RCC 7860 (cell line): ENCODE measurements at regions not wholly inside any gene's neighbourhood (a gene's known extent, or its start where the extent isn't known, plus 50 kb on each side); places are given as distances from the start of the nearest gene placed in this dataset.

ENCODE experiments used
- DNase-seq: peaks from one replicate; pipeline ENCODE4 v3.0.0-alpha.2; 2015; ENCODE audit warnings: low spot score
- FAIRE-seq: peaks from 2 replicates; lab custom pipeline; 2012; peaks lifted over from hg19 to GRCh38; lab: Jason Lieb, UNC

DNA sequence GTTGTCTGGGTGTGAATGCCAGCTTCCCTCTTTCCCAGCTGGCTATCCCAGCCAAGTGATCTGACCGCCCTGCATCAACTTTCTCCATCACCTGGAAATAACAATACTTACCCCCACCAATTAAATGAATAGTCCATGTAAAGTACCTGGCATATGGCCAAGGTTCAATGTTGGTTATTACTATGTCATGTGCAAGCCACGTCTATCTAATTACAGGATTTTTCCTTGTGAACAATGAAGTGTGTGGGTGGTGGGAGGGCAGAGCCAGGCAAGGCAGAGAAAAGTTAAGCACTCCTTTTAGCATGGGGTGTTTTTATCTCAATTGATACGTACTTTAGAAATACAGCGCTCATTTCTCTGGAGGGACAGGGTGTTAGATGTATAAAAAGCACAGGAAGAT is 121.1 kb downstream of the NHLRC3 start:
- DNase-seq (no peak), FAIRE-seq (no peak)

DNA sequence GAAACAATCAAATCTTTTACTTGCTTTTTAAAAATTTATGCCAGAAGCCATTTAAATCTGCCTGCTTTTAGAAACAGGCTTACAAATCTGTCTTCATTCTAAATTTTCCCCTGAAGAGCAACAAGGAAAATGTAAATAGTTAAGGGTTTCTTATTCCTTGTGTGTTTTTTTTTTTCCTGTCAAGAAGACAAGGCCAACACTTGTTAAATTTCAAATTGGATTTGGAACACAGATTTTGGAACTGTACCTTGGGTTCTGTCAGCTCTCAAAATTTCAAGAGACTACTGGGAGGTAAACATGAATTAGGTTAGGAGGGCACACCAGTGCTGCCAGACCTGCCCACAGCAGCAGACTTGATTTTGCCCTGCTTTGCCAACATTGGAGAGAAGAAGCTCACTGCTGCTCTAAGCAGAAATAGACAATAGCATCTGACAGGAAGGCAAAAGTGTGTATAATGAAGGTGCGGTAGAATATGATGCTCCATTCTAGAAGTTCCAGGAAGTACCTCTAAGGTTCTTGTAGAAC is 121.7 kb downstream of the NHLRC3 start:
- no peak for DNase-seq
- FAIRE-seq = no peak

DNA sequence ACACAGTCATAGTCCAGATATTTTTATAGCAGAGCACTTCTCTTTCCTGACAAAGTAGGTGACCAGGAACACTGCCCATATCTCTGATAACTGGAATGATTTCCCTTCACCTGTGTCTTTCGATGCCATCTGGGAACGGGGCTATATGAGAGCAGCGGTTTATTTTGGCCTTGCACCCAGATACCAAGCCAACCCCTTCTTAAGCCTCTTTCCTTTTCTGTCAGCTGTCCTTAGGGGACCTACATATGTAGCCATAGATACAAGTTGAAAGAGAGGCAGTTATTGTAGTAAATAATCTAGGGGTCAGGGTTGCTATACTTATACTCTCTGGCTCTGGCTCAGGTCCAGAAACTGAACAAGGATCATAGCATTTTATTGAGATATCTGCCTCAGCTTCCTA is 128.8 kb downstream of the NHLRC3 start:
- no peak for DNase-seq
- no peak for FAIRE-seq

DNA sequence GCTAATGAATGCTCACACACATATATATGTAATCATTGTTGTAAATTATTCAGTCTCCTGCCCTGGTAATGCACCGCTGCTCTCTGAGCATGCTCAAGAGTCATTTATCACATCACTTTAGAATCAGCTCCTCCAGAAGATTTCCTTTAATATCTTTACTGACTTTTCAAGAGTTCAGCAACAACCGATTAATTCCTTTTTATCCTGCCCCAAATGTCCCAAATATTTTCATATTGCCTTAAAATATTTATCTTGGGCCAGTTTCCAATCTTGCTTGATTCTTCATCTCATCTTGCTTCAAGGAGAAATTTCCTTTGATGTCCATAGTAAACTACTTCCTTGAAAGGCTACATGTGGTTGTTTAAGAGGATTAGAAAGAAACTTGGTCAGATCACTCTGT is 132.5 kb downstream of the NHLRC3 start:
- DNase-seq (no peak), FAIRE-seq (no peak)

DNA sequence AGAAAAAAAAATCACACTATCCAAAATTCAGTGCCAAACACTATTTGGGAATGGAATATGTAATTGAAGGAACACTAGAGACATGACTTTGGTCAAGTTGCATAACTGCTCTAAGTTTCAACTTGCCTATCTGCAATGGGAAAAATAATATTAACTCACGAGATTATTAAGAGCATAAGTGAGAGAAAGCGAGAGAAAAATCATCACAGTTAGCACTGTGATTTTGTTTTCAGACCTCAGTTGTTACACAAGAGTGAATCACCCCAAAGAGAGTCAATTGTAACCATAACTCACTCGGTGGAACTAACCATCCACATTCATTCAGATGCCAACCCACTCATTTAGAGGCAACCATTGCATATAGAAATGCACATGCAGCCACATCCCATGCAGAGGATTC is 147.1 kb downstream of the NHLRC3 start:
- FAIRE-seq = no peak
- no peak for DNase-seq

DNA sequence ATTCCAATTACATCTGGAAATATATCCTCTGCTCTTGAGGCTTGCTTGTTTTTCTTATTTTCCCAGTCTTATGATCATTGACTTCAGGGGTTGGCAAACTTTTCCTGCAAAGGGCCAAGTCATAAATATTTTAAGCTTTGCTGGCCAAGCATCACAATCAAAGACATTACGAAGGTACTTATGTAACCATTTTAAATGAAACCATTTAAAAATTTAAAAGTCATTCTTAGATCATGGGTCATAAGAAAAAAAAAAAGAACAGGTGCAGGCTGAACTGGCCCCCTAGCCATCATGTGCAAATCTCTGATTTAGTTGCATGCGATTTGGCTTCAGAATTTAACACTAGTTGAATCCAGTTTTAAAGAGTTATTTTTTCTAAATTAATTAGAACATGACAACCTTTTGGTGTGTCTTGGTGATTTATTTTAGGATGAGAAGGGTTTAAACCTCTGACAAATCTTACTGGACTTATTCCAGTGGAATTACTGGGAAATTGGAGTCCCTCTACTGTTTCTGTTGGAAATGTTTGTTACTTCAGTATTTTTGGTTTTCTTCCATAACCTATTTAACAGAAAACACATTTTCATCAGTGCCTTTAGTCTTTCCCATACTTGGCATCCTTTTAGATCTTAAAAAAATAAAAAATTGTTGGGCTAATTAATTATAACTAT is 148.1 kb downstream of the NHLRC3 start:
- DNase-seq (no peak), FAIRE-seq (no peak)

DNA sequence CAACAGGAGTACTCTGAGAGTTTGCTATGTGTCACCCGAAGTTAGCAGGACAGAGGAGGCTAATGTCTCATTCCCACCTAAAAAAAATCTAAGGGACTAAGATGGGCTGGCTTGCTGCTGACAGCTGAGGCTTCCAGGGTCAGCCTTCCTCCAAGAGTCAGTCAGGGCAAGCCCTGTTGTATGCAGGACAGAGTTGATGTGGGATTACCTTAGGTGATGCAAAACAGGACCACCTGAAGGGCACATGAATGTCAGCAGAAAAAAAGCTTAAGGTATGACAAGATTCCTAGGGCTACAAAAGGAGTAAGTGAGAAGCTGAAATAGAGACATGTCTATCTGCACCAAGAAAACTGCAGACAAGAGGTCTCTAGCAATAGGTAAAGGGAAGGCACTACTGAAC is 151.5 kb downstream of the NHLRC3 start:
- no peak for DNase-seq
- FAIRE-seq = no peak

DNA sequence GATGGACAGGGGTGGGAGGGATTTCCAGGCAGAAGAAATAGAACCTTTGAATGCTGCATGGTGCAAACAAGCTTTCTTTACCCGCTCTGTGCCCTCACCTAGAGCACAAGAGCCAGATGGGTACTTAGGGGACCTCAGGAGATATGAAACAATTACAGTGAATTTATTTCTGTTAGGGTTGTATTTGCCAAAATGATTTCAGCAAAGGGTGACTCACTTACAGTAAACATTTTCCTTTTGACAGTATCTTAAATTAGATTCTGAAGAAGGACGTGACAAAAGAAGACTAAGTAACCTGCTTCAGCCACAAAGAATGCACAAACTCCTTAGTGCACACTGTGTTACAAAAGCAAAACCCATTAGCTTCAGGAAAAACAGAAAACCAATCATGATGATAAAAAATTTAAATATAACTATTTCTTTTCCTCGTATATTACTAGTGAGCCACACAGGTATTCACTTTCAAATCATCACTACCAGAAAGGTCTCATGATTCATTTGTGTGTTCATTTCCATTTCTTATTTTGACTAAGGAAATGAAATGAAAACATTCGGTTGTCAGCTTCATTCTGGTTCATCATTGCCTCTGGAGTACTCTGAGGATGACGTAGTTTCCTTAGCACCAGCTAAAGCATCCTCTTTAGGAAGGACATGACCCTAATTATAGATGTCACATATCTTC is 158.8 kb downstream of the NHLRC3 start:
- FAIRE-seq (no peak), DNase-seq (no peak)

DNA sequence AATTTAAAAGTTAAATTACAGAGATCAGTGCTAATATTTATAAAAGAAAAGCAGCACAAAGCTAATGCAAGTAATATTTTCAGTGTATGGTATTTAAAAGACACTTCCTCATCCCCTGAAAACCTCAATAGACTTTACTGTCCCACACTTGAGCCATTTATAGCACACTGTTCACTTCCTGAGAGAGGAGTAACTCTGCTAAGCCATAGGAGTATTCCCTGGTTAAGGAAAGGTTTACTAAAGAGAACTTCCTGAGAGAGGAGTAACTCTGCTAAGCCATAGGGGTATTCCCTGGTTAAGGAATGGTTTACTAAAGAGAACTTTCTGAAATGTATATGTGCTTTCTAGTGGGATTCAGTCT is 159.4 kb downstream of the NHLRC3 start:
- FAIRE-seq (no peak), DNase-seq (no peak)

DNA sequence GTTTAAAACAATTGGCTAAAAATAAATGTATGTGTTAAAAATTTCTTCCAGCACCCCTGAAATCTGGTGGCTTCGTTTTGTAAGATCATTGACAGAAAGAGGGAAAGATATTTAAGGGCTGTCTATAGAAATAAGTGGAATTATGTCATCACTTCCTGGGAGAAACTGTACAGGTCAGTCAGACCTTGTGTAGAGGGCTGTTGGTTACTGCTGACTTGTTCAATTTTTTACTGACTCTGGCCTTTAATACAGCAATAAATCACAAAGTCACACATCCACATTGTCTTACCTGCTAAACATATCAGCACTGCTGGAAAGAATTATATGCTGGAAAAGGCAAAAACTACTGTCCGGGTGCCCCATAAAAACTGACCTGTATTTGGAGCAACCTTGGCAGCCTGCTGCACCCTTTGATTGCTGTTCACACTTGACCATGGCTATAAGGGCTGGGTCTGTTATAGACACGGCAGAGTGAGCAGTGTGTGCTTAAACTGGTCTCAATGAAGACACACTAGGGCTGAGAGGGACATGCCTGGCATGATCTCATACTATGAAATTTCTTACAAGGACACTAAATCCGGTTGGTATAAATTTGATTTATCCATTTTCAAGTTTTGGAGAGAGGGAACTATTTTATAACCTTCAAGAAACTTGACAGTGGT is 162.1 kb downstream of the NHLRC3 start:
- FAIRE-seq (no peak), DNase-seq (no peak)

DNA sequence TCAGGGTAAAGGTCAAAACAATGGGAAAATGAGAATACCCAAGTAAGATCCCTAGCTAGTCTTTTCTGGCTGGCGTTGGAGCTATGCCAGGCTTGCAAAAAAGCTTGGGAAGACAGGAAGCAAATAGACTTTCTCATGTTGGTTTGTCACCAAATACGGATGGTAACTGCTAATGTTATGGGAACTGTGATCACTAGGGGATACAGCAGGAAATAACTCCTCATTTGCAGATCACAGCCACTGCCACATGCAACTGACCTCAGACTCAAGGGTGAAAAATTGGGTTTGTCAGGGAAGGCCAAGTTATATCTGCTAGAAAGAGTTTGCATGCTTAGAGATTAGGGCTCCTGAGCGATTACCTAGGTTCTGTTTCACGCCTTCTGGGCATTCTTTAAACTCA is 162.9 kb downstream of the NHLRC3 start:
- DNase-seq = no peak
- FAIRE-seq = no peak

DNA sequence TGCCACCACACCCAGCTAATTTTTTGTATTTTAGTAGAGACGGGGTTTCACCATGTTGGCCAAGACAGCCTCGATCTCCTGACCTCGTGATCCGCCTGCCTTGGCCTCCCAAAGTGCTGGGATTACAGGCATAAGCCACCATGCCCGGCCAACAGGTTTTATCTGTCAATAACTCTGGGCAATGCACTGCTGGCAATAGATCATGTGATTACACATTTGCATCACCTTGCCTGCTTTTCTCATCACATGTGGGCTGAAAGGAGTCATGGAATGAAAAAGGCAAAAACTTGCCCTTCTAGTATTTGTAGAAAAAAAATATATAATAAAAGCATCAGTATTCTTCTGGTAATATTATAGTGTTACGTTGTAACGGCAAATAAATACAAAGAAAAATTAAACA is 164.5 kb downstream of the NHLRC3 start:
- DNase-seq (no peak), FAIRE-seq (no peak)

DNA sequence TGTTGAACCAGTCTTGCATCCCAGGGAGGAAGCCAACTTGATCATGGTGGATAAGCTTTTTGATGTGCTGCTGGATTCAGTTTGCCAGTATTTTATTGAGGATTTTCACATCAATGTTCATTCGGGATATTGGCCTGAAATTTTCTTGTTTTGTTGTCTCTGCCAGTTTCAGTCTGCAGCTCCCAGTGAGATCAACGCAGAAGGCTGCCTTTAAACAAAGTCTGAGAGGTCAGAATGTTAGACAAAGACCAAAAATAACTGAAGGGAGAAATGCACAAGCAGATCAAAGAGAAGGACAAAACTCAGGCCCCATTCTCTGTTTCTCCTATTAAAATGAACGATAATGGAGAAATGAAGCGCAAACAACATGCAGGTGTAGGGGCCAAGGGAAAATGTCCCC is 170.4 kb downstream of the NHLRC3 start:
- DNase-seq (no peak), FAIRE-seq (no peak)

DNA sequence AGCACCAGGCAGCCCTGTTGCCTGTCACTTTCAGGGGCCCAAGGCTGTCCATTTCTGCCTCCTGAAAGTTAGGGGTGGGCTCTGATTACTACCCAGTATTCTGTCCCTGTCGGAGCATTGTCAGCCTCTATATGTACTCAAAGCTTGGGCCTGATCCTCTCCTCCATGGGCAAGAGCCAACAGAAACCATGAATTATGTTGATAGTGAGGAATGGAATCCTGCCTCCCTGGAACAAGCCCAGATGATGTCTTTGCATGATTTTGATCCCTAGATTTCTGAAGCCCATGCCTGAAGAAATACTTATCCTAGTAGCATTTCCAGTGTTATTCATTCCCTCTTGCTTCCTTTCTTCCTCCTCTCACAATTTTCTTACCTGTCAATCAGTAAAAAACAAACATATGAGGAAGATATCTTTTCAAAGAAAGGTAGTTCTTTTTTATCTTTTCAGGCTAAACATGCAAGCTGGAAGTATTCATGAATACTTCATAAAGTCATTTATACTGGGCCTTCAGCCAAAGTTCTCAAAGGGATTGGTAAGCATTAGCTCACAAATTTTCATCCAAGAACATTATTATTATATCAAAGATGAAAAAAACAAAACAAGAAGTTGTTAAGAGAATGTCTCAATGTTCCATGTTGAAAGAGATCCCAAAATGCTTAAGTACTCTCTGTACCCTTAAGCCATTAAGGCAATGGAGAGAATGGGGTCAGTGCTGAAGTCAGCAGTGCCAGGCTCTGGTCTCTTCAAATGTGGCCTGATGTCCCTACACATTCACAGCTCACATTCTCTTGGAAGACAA is 171.7 kb downstream of the NHLRC3 start:
- DNase-seq (no peak), FAIRE-seq (no peak)

DNA sequence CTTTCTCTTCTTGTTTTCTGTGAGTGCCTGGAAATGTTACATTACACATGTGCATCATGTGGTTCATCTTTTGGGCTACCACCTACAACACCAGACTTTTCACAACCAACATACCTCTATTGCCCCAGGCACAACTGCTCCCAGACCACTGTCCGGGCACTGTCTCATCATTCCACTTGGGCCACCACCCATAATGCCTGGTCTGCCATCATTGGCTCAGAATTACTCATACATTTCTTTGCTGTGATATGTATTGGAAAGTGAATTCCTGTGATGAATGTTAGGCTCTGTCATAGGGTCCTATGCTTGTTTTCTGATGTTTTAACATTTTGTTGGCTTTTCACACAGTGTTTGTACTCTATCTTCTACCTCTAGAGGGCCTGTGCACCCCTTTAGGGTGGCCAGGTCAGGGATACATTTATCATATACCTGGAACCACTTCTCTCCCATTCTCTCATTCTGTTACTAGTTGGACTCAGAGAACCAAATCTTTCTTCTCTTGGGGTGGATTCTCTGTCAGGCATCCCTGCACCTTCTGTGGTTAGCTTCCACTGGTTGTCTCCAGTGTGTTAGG is 172.8 kb downstream of the NHLRC3 start:
- DNase-seq (no peak), FAIRE-seq (no peak)

DNA sequence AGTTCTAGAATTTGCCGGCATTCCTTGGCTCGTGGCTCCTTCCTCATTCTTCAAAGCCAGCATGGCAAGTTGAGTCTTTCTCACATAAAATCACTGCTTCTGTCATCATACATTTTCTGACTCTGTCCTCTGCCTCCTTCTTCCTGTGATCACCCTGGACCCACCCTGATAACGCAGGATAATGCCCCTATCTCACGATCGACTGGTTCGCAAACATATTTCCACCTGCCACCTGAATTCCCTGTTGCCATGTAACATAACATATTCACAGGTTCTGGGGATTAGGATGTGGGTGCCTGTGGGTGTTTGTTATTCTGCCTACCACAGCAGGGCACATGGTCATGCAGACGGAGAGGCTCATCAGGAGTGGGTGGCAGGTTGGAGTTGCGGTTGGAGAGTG is 177.7 kb downstream of the NHLRC3 start:
- FAIRE-seq (no peak), DNase-seq (no peak)

DNA sequence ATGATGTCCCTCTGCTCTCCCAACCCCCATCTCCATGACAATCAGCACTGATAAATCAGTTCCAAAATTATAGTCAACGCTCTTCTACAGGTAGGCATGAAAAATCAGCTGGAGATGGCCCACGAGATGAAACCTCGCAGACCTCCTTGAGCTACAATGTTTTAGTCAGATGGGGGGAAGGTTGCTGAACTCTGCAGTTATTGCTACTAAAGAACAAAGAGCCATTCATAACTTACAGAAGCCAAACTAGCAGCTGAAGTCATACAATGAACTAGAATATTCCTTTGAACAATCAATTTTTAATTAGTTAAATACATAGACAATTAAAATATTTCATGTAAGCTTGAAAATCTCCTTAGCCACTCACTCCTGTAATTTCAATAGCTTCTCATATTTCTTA is 179.2 kb downstream of the NHLRC3 start:
- DNase-seq (no peak), FAIRE-seq (no peak)

DNA sequence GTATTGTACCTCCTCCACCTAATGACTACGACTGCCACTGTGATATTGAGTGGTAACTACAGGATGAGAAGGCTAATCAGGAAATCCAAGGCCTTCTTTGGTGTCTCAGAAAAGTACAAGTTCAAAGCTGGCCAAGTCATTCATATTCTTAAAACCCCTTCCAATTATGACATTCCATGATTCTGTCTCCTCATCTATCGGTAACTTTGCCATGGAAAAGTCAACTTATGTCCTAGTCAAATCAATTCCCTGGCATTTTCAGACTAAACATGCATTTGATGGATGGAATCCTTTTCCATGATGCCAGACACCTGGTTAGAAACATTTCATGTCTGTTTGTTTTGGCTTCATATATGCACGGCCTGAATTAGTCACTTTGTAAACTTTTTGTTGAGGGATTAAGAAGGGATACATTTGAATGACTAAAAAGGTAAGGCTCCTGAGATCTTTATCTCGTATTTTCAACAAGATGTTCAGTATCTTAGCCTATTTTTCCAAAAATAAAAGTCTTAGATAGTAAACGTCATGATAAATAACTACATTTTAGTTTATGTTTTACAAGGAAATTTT is 186.5 kb downstream of the NHLRC3 start:
- DNase-seq (no peak), FAIRE-seq (no peak)

DNA sequence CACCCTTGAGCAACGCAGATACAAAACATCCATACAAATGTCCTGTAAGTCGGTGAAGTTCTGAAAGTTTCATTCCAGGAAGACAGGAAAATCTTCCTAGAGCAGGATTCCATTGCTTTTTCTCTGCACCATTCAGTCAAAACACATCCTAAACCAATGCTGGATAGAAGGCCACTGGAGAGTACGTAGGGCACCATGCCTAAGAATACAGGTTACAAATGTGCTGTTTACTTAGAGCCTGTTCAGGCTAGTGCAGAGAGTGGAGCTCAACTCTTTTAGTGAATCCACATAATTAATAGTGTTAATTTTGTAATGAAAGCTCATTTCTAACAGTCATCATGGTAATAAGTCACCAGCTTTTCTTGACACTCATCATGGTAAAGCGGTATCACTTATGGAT is 187.6 kb downstream of the NHLRC3 start:
- no peak for FAIRE-seq
- DNase-seq = no peak

DNA sequence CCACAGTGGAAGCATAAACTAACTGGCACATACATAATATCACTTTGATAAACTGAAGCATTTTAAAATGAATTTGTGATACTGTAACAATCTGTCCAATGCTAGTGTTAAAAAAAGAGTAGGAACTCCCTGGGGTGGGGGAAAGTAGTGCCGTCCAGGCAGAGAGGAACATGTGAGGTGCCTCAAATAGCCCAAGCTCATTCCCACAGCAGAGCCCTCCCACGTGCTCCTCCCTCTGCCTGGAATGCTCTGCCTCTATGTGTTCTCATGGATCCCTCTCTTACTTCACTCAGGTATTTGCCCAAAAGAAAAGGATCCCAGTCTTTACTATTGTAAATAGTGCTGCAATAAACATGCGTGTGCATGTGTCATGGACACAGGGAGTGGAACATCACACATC is 188.1 kb downstream of the NHLRC3 start:
- FAIRE-seq (no peak), DNase-seq (no peak)
